NCI-H2196 (cell line): ENCODE measurements at regions not wholly inside any gene's neighbourhood (a gene's known extent, or its start where the extent isn't known, plus 50 kb on each side); places are given as distances from the start of the nearest gene placed in this dataset.
"Not testable (repeated sequence)": the region's sequence is repeated elsewhere in the genome, so short reads cannot be mapped to it uniquely, and the experiment has no call there.

Source experiments
- DNase-seq: peaks from one replicate; lab custom pipeline; 2025; ENCODE audit not compliant: unreplicated experiment; lab: John Stamatoyannopoulos, UW

DNA sequence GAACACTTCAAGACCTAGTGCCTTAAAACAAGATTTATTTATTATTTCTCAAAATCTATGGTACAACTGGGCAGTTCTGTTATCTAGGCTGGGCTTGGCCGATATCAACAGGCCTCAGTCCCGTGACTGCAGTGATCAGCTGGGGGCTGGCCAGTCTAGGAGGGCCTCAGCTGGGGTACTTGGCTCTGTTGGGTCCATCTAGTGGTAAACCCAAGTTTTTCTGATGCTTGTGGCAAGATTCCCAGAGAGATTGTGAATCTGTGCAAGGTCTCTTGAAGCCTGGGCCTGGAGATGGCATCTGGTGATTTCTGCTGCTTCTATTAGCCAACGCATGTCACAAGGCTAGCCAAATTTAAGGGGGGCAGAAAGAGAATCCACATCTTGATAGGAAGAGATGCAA lies 482.4 kb upstream of the SGO1 start:
- DNase-seq = no peak

DNA sequence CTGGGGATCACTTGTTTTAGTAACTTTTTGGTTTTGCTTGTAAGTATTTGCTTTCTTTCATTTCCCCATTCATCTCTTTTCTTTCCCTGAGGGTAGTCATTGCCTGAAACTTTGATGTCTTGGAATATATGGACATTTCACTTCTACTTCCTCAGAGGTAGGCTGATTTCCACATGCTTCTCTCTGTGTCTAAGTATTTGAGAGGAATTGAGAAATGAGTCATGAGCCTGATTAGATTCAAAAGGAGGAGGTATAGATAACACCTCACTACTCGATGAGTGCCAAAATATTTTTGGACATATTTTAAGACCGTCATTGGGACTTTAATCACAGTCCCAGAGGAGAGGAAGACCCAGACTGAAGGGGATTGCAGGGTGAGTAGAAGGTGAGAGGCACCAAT lies 480.1 kb upstream of the SGO1 start:
- DNase-seq = no peak

GRCh38 chr3:20658491-20658890 lies 472.5 kb upstream of the SGO1 start:
- DNase-seq = no peak

GRCh38 chr3:20657560-20657959 lies 471.6 kb upstream of the SGO1 start:
- no peak for DNase-seq

DNA sequence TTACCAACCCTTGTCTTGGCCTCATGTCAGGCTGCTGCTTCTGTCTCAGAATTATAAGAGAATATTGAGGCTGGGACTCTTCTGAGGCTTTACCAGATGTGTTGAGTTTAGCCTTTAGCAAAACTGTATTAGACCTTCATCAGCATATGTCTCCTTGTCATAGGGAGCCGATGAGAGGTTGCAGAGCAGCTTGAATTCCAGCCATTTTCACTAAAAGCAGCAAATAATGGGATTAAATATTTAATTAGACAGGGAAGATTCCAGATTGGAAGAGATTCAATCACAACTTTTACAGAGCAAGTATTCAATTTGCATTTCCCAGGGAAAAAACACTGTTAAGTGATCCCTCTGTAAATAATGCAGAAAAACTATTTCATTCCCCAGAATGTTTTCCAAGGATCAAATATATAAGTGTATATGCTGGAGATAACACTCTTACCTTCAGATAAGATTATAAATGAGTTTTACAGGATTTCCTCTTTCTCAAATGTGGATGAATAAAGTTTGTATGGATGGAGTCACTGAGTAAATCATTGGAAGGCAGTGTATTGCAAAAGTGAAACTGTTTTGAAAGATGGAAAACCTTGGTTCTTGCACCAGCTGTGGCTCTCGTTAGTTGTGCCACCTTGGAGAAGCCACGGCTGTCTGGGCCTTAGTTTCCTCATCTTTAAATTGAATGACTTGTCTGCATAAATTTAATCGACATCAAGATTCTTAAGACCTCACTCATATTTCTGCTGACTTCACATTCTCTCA lies 466.4 kb upstream of the SGO1 start:
- no peak for DNase-seq

GRCh38 chr3:20648921-20649381 lies 462.9 kb upstream of the SGO1 start:
- no peak for DNase-seq

DNA sequence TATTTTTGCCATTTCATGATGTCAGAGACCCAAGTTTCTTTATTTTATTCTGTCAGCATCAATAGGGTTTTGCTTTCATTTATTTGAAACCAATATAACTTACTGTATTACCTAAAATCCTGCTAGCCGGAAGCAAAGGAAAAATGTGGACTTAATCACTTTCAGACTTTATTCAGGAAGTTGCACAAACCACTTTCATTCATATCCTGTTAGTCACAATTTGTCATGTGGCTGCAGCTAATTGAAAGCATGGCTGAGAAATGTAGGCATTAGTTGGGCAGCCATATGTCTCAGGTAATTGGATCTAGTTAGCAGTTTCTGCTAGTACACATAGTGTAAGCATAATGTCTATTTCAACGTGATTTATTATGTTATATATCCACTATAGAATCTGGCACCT lies 462.3 kb upstream of the SGO1 start:
- no peak for DNase-seq

GRCh38 chr3:20646425-20646824 lies 460.4 kb upstream of the SGO1 start:
- no peak for DNase-seq

- DNase-seq = no peak
Observed at GRCh38 chr3:20645340-20645739, 459.3 kb upstream of the SGO1 start.

DNA sequence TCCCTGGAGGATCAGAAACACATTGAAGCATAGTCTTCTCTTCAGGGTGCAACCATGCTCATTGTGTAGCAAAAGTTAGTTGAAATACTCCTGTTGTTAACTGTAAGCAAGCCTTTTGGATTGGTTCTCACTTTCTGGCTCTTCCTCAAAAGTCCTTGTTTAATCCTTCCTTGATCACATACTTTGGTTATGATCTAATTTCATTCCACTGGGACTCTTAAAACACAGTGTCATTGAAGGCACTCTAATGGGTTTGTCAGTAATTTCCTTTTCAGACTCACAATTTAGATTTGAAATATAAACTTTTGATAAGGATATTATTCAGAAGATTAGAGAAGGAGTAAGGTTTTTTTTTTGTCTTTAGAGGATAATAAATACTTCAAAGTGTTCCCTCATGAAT lies 451.7 kb upstream of the SGO1 start:
- no peak for DNase-seq

DNA sequence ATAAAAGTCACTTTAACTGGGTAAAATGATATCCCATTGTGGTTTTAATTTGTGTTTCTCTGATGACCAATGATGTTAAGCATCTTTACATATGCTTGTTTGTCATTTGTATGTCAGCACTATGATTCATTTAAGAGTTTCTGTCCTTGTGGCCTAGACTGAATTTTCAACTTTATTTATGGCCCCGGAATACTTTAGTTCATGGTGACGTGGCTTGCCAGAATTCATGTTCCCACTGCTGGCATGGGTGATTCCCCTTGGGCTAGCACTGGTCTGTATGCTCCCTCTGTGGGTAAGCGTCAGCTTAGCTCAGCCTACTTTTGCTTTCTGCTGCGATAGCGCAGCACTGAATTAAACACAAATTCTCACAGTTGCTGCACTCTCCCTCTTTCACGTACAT lies 436.3 kb upstream of the SGO1 start:
- DNase-seq = no peak

GRCh38 chr3:20618621-20619020 lies 432.6 kb upstream of the SGO1 start:
- not testable (repeated sequence) for DNase-seq

GRCh38 chr3:20618181-20618580 lies 432.2 kb upstream of the SGO1 start:
- not testable (repeated sequence) for DNase-seq

DNA sequence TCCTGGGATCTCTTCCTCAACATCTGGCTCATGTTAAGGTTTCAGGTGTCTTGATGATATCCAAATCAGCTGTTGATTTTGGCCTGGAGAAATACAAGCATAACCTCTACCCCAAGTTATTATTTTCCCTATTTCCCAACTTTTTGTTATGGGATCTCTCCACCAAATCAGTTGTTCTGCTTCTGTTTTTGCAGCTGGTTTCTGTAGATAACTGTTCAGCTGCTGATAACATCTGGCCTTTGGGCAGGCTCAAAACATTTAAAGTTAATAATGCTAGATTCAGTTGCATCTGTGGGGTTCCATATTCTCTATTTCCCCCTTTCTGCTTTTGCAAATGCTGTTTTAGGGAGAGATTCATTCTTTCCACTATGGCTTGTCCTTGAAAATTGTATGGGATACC lies 430.0 kb upstream of the SGO1 start:
- not testable (repeated sequence) for DNase-seq

GRCh38 chr3:20608054-20608738 lies 422.2 kb upstream of the SGO1 start:
- no peak for DNase-seq

DNA sequence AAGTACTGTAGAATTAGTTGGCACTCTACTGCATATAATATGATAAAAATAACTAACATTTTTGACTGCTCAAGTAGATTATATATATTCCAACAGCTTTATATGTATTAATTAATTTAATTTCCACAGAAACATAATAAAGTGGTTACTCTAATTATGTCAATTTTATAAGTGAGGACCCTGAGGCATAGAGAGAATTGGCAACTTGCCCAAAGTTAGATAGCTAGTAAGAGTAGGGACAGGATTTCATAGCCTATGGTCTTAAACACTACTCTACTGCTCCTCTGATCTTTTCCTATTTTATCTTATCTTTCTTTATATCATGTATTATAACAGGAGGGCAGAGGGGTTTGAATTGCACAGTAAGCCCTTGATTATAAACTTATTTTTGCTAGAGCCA lies 418.7 kb upstream of the SGO1 start:
- no peak for DNase-seq

DNA sequence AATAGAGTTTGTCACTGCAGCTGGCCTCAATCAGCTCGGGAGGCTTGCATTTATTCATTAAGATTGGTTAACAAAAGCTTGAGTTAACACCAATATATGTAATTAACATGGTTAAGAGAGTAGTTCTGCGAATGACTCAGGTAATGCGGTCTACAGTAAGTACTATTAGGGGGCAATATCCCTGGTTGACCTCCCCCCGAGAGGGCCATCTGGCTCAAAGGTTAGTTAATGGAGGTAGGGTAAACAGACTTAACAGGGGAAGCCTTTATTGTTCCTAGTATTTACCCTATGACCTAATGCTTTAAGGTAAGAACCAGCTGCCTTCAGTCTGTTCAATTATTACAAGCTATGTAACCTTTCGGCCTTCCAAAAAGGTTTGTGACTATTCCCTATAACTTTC lies 403.3 kb upstream of the SGO1 start:
- no peak for DNase-seq

- no peak for DNase-seq
Observed at GRCh38 chr3:20588781-20589180, 402.8 kb upstream of the SGO1 start.

GRCh38 chr3:20583648-20584047 lies 397.6 kb upstream of the SGO1 start:
- no peak for DNase-seq

DNA sequence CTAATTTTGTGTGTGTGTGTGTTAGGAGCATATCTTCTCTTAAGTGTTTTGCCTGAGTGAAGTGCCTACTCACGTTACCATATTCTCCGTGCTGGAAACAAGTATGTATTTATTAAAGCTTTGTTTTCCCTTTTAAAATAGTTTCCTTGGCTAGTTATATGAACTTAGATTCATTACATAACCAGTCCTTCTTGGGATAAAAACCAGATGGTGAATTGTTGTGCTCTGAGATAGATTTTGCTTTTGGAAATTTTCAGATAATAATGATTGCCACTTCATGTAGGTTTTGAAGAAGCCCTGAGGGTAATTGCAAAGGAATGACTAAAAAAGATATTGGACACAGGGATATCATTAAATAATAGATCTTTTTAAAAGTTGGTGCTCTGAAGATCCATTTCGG lies 390.2 kb upstream of the SGO1 start:
- DNase-seq = no peak

DNA sequence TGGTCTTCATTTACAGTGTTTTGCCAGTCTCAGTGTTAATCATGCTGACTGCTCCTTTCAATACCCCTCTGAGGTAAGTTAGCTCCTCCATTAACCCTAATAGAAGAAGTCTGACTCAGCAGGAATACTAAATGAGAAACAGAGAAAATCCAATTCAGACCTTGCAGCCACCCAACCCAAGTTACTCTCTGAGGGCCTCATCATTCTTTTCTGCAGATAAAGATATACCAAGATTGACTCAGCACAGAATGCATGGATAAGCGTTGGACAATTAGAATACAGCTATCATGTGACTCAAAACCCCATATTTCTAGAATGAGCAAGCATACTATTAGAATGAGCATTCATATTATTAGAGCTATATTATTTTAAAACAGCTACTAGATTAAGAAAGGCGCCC lies 389.1 kb upstream of the SGO1 start:
- no peak for DNase-seq

- DNase-seq = no peak
Observed at GRCh38 chr3:20574746-20575145, 388.7 kb upstream of the SGO1 start.

DNA sequence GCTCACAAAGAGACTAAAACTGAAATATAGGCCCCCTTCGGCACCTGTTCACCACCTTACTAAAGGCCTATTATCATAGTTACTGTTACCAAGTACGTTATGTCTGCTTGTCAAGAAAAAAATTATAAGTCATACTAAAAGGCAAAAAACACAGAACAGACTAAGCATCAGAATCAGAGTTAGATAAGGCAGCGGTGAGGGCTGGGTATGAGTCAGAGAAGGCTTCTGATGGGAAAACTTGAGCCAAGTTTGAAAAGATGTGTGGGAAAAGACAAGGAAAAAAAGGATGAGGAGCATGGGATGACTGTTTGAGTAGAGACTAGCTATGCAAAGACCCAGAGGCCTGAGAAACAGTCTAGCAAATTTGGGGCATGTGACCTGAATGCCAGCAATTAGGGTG lies 387.2 kb upstream of the SGO1 start:
- DNase-seq = no peak
